OCI-LY7 (cell line): ENCODE measurements at regions not wholly inside any gene's neighbourhood (a gene's known extent, or its start where the extent isn't known, plus 50 kb on each side); places are given as distances from the start of the nearest gene placed in this dataset.

ENCODE experiments used
- CTCF ChIP-seq: fragments of 200-600 bp; sonication (generic); conservative IDR thresholded peaks from 2 replicates; pipeline ENCODE4 v1.5.1; 2014; ENCODE audit warnings: mild to moderate bottlenecking, antibody characterized with exemption, low read length, moderate library complexity, mixed read lengths
- EZH2phosphoT487 ChIP-seq: fragments of 200-600 bp; sonication (generic); IDR thresholded peaks from 2 replicates; pipeline ENCODE4 v1.6.1; 2018; ENCODE audit warnings: low read depth, borderline replicate concordance, mild to moderate bottlenecking, mixed run types, antibody characterized with exemption, low read length, moderate library complexity, mixed read lengths

GRCh38 chr14:106844608-106845285 is 1318.4 kb downstream of the TMEM121 start:
- TF ChIP-seq CTCF = no peak
- TF ChIP-seq EZH2phosphoT487 = no peak
